ENCODE measurements at regions not wholly inside any gene's neighbourhood (a gene's known extent, or its start where the extent isn't known, plus 50 kb on each side); places are given as distances from the start of the nearest gene placed in this dataset.

DNA sequence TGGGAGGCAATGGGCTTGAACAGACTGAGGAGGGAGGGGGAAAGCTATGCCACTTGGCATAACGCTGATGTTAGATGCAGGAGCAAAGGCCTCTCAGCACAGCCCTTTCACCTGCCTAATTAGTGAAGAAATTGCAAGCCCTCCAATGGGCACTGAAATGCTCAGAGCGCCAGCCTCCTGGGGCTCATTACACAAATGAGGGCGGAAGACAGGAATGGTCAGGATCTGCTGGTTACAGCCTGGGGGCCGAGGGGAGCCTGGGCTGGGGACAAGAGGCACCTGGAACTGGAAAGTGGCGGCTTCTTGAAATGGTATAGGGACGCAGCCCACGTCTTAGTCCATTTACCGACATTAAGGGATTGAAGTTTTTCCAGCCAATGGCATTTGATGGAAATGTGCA lies 50.2 kb upstream of the PLET1 start:
- Histone ChIP-seq H3K9me3 (ENCODE audit: control insufficient read depth, insufficient read depth, low read depth, low read length) (peaks cover 10% of the 10 kb centered on the region), H3K4me1 (ENCODE audit: control insufficient read depth, insufficient read depth, low read length) (no peaks in the 10 kb centered on the region), H3K9ac (ENCODE audit: low read length) (no peak overlapping the region), H3K36me3 (ENCODE audit: control insufficient read depth, insufficient read depth, low read length) (no peaks in the 10 kb centered on the region), H3K4me3 (ENCODE audit: low read depth, low read length) (no peak overlapping the region), H3K27ac (ENCODE audit: low read depth, low read length) (no peak overlapping the region), H3K27me3 (ENCODE audit: control insufficient read depth, insufficient read depth, low read length) (no peaks in the 10 kb centered on the region)

DNA sequence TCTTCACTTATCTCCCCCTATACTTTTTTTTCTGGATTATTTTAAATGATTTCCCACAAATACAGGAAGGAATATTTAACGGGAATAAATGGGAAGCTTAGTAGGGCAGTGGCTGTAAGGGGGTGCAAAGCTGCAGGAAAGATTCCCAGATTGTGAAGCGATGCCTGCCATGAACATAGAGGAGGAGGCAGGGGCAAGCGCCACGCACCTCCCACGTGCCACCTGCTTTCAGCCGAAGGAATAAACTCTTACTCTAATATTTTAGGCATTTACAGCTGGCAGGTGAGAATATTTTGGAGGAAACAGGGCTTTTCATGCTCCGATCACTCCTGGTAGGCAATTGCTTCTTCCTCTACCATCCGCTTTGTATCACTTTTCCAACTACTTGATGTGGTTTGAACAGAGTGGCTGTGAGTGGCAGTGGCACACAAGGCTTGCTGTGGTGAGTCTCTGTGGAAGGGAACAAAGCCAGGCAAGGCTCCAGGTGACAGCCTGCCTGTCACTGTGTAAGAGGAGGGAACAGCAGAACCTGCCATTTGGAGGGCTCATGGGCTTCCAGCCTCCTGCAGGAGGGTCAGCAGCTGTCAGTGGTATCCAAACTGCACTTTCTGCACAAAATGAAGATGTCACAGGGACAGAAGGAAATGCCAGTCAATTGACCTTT lies 54.5 kb upstream of the PLET1 start:
- Histone ChIP-seq H3K4me3 (ENCODE audit: low read depth, low read length) (no peak overlapping the region), H3K9ac (ENCODE audit: low read length) (no peak overlapping the region), H3K4me1 (ENCODE audit: control insufficient read depth, insufficient read depth, low read length) (no peaks in the 10 kb centered on the region), H3K36me3 (ENCODE audit: control insufficient read depth, insufficient read depth, low read length) (no peaks in the 10 kb centered on the region), H3K27me3 (ENCODE audit: control insufficient read depth, insufficient read depth, low read length) (no peaks in the 10 kb centered on the region), H3K27ac (ENCODE audit: low read depth, low read length) (no peak overlapping the region), H3K9me3 (ENCODE audit: control insufficient read depth, insufficient read depth, low read depth, low read length) (no peaks in the 10 kb centered on the region)

DNA sequence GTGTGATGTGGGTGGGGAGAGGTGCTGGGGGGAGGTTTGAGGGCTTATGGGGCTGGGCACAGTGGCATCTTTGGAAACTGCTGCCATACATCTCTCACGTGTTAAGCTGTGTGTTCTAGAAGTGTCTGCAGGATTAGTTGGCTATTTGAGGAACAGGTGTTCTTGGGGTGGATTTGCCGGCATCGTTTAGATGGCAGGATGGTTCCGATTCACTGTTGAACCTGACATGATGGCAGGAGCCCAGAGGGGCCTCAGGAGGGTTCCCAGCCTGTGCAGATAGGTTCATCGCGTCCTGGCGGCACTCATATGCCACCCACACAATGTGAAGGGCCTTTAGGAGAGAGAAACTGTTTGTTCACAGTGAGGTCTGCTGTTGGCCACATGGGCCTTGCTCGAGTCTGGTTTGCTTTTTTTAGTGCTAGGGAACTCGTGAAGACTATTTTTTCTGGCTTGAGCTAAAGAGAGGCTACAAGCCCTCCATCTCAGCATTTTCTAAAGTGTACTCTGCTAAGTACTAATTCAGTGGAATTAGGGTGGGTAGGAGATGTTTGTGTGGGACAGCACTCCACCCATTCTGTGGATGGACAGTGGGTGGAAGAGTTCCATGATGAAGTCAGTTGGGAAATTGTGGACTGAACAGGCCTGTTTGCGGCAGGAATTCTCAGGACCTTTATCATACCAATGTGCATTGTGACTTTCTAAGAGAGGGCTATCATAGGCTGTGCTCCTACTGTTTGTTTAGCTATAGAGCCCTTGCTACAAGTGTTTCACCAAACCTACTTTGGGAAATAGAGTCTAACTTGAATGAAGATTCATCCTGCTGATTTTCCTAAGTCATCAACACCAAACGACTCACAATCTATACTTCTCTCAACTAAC lies 55.4 kb upstream of the PLET1 start:
- no peaks in the 10 kb centered on the region for H3K9me3 ChIP-seq (ENCODE audit: control insufficient read depth, insufficient read depth, low read depth, low read length)
- H3K4me1 ChIP-seq (ENCODE audit: control insufficient read depth, insufficient read depth, low read length) = no peaks in the 10 kb centered on the region
- H3K4me3 ChIP-seq (ENCODE audit: low read depth, low read length) = no peak overlapping the region
- no peak overlapping the region for H3K27ac ChIP-seq (ENCODE audit: low read depth, low read length)
- H3K9ac ChIP-seq (ENCODE audit: low read length) = no peak overlapping the region
- H3K27me3 ChIP-seq (ENCODE audit: control insufficient read depth, insufficient read depth, low read length) = no peaks in the 10 kb centered on the region
- H3K36me3 ChIP-seq (ENCODE audit: control insufficient read depth, insufficient read depth, low read length) = no peaks in the 10 kb centered on the region

DNA sequence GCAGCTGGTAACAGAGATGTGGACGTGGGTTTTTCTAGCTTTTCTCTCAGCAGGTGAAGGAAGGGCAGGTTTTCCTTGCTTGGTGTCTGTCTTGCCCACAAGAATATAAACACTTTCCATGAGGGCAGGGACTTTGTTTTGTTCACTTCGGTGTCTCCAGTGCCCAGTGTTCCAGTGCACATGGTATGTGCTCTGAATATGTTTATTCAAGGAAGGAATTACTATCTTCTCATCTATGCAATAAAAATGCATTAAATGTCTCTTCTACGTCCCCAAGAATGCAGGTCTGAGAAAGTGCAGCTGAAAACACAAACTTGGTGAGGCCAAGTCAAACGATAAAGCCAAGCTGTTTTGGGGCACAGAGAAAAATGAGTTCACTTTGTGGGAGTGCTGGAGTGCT lies 56.3 kb upstream of the PLET1 start:
- no peak overlapping the region for H3K9ac ChIP-seq (ENCODE audit: low read length)
- H3K27me3 ChIP-seq (ENCODE audit: control insufficient read depth, insufficient read depth, low read length) = no peaks in the 10 kb centered on the region
- H3K27ac ChIP-seq (ENCODE audit: low read depth, low read length) = no peak overlapping the region
- no peaks in the 10 kb centered on the region for H3K9me3 ChIP-seq (ENCODE audit: control insufficient read depth, insufficient read depth, low read depth, low read length)
- H3K4me1 ChIP-seq (ENCODE audit: control insufficient read depth, insufficient read depth, low read length) = peaks cover 4% of the 10 kb centered on the region
- no peaks in the 10 kb centered on the region for H3K36me3 ChIP-seq (ENCODE audit: control insufficient read depth, insufficient read depth, low read length)
- no peak overlapping the region for H3K4me3 ChIP-seq (ENCODE audit: low read depth, low read length)

DNA sequence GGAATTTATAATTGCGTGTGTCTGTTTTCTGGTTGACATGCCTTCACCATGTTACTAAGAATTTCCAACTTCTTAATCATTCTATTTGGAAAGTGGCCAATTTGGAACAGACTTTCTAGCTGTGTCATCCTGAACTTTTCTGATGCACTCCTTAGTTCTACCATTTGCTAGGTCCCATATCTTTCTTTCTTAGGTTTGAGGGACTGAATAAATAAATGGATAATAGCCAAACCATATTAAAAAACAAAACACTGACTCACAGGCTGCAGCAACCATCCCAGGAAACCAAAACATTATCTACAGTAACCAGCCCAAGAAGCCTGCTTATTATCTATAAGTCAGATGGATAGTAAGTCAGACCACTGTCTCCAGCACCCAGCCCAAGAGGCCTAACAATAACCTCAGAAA lies 57.5 kb upstream of the PLET1 start:
- Histone ChIP-seq H3K9me3 (ENCODE audit: control insufficient read depth, insufficient read depth, low read depth, low read length) (no peaks in the 10 kb centered on the region), H3K9ac (ENCODE audit: low read length) (no peak overlapping the region), H3K27ac (ENCODE audit: low read depth, low read length) (no peak overlapping the region), H3K27me3 (ENCODE audit: control insufficient read depth, insufficient read depth, low read length) (no peaks in the 10 kb centered on the region), H3K4me1 (ENCODE audit: control insufficient read depth, insufficient read depth, low read length) (peaks cover 12% of the 10 kb centered on the region), H3K4me3 (ENCODE audit: low read depth, low read length) (no peak overlapping the region), H3K36me3 (ENCODE audit: control insufficient read depth, insufficient read depth, low read length) (no peaks in the 10 kb centered on the region)

DNA sequence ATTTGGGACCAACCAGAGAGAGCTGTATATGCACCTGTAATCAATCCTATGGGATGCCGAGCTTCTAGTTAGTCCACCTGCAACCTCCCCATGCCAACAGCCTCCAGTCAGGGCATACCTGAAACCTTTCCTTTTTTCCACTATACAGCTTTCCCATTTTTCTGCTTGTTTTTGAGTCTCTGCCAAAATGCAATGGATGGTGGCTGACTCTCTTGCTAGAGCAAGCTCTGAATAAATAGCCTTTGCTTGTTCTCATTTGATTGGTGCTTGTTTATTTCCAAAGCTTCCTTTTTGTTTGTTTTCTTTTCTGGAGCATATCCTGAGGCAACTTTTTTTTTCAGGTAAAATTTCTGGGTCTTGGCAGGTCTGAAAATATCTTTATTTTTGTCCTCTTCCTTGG lies 58.0 kb upstream of the PLET1 start:
- Histone ChIP-seq H3K9ac (ENCODE audit: low read length) (no peak overlapping the region), H3K9me3 (ENCODE audit: control insufficient read depth, insufficient read depth, low read depth, low read length) (no peaks in the 10 kb centered on the region), H3K4me3 (ENCODE audit: low read depth, low read length) (no peak overlapping the region), H3K36me3 (ENCODE audit: control insufficient read depth, insufficient read depth, low read length) (no peaks in the 10 kb centered on the region), H3K27ac (ENCODE audit: low read depth, low read length) (no peak overlapping the region), H3K27me3 (ENCODE audit: control insufficient read depth, insufficient read depth, low read length) (no peaks in the 10 kb centered on the region), H3K4me1 (ENCODE audit: control insufficient read depth, insufficient read depth, low read length) (peaks cover 12% of the 10 kb centered on the region)

DNA sequence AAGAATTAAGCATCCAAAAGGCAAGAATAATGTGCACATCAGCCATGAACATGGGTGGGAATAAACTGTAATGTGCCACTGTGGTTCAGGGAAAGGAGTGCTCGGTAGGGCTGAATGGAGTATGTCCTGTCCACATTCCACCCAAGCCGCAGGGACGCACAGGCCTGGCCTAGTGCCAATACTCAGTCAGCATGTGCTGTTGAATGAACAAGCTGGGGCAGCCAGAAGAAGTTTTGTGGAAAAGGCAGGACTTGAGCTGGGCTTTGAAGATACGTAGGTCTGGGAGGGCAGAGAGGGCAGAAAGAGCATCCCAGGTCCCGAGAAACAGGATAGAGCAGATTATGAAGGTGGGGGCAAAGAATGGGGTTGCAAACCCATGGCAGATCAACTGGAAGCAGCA lies 60.0 kb upstream of the PLET1 start:
- H3K36me3 ChIP-seq (ENCODE audit: control insufficient read depth, insufficient read depth, low read length) = no peaks in the 10 kb centered on the region
- H3K27me3 ChIP-seq (ENCODE audit: control insufficient read depth, insufficient read depth, low read length) = no peaks in the 10 kb centered on the region
- no peak overlapping the region for H3K9ac ChIP-seq (ENCODE audit: low read length)
- H3K27ac ChIP-seq (ENCODE audit: low read depth, low read length) = no peak overlapping the region
- H3K9me3 ChIP-seq (ENCODE audit: control insufficient read depth, insufficient read depth, low read depth, low read length) = no peaks in the 10 kb centered on the region
- H3K4me1 ChIP-seq (ENCODE audit: control insufficient read depth, insufficient read depth, low read length) = peaks cover 12% of the 10 kb centered on the region
- H3K4me3 ChIP-seq (ENCODE audit: low read depth, low read length) = no peak overlapping the region

DNA sequence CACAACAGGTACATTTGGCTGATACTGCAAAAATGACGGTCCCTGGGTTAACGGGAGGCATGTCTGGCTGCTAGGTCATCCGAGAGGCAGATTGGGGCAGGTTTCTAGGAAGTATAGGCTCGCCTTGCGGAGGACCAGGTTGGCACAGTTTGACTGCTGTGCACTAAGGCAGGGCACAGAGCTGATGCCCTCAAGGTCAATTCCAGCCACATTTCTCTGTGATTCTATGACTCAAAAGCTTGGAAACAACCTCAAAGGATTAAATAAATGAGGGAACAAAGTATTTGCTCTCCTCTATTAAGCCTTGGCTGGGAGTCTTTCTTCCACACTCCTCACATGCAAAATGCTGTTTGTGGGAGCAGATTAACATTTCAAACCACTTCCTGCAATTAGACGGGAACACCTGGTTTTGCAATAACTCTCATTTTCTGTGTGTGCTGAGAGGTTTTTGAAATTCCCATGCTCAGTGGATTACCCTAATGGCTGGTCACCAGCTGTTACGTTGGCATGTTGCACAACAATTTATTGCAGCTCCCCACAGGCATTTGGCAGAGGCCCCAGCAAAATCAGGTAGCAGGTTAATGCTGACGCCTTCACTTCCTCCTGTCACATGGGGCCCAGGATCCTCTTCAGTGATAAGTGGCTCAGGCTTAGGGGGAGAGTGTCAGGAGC lies 61.0 kb upstream of the PLET1 start:
- Histone ChIP-seq H3K4me3 (ENCODE audit: low read depth, low read length) (no peak overlapping the region), H3K9ac (ENCODE audit: low read length) (no peak overlapping the region), H3K36me3 (ENCODE audit: control insufficient read depth, insufficient read depth, low read length) (no peaks in the 10 kb centered on the region), H3K4me1 (ENCODE audit: control insufficient read depth, insufficient read depth, low read length) (peaks cover 12% of the 10 kb centered on the region), H3K9me3 (ENCODE audit: control insufficient read depth, insufficient read depth, low read depth, low read length) (no peaks in the 10 kb centered on the region), H3K27ac (ENCODE audit: low read depth, low read length) (no peak overlapping the region), H3K27me3 (ENCODE audit: control insufficient read depth, insufficient read depth, low read length) (no peaks in the 10 kb centered on the region)

DNA sequence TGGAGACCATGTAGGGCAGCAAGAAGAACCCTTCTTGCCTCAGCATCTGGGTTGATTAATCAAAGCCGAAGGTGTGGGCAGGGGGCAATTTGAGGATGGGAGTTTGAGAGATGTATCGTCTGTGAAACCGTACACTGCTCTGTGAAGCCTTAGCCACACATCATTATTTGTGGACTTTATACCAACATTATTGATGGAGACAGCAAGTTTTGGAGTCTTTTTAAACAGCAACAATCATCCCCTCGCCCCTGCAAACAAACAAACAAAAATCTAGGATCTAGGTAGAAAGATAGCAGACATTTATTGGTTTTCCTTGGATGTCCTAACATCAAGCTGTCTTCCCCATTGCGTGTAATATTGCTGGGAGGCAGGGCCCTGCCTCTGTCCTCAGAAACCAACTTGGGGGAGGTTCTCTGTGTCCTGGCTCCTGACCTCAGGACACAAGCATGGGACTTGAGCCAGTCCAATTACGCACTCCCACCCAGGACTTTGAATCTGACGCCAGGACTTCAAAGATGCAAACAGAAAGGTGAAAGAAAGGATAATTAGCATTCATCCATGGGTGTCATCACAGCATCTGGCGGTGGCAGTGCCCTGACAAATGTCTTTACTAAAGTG lies 61.6 kb upstream of the PLET1 start:
- Histone ChIP-seq H3K4me1 (ENCODE audit: control insufficient read depth, insufficient read depth, low read length) (peaks cover 12% of the 10 kb centered on the region), H3K4me3 (ENCODE audit: low read depth, low read length) (no peak overlapping the region), H3K36me3 (ENCODE audit: control insufficient read depth, insufficient read depth, low read length) (no peaks in the 10 kb centered on the region), H3K27me3 (ENCODE audit: control insufficient read depth, insufficient read depth, low read length) (no peaks in the 10 kb centered on the region), H3K27ac (ENCODE audit: low read depth, low read length) (no peak overlapping the region), H3K9me3 (ENCODE audit: control insufficient read depth, insufficient read depth, low read depth, low read length) (no peaks in the 10 kb centered on the region), H3K9ac (ENCODE audit: low read length) (no peak overlapping the region)

DNA sequence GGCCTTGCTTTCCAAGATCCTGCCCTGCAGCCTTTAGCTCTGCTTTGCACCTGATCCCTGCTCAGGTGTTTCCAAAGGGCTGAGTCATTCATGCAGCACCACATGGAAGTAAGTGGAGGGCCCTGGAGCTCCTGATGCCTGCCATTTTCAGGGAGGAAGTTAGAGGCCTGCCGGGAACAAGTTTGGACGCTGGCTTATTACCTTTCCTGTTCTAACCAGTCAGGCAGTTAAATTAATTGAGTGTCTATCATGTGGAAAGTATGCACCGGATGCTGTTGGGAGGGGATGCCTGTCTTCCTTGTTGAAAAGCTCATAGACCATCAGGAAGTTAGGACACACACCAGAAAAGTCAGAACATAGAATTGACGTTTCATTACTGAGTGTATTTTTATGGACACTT lies 73.7 kb upstream of the PLET1 start:
- Histone ChIP-seq H3K9ac (ENCODE audit: low read length) (no peak overlapping the region), H3K4me1 (ENCODE audit: control insufficient read depth, insufficient read depth, low read length) (no peaks in the 10 kb centered on the region), H3K36me3 (ENCODE audit: control insufficient read depth, insufficient read depth, low read length) (no peaks in the 10 kb centered on the region), H3K9me3 (ENCODE audit: control insufficient read depth, insufficient read depth, low read depth, low read length) (no peaks in the 10 kb centered on the region), H3K27ac (ENCODE audit: low read depth, low read length) (no peak overlapping the region), H3K4me3 (ENCODE audit: low read depth, low read length) (no peak overlapping the region), H3K27me3 (ENCODE audit: control insufficient read depth, insufficient read depth, low read length) (no peaks in the 10 kb centered on the region)

All from HUES6 (cell line).